ENCODE measurements at regions not wholly inside any gene's neighbourhood (a gene's known extent, or its start where the extent isn't known, plus 50 kb on each side); places are given as distances from the start of the nearest gene placed in this dataset.

DNA sequence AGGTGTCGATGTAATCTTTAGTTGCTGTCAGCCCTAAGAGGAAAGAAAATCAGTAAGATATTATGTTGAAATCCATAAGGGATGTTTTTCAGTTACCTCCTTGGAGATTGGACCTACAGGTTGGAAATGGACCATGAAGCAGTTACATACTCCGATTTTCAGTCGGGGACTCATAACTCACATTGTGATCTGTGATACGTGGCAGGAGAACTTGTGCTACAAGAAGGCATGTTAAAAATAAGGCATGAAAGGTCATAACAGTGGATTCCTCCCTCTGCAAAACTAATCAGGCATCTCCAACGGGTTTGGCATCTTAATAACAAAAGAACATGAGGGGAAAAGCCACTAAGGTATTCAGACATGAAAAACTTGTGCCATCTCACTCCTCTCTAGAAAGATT, 111.2 kb upstream of the CACHD1 start:
- no peak for DNase-seq
- 79 to 81% (median 80%) methylated on average over 5 of the region's 5 CpGs for WGBS, 5 donors
- Histone ChIP-seq H3K4me1 (no peaks in the 10 kb centered on the region), H3K4me3 (no peak overlapping the region), H3K27me3 (peaks cover 0 to 8% (median 0%) of the 10 kb centered on the region in 3 donors), H3K36me3 (no peaks in the 10 kb centered on the region), H3K9me3 (no peaks in the 10 kb centered on the region), H3K27ac (no peak overlapping the region)
- TF ChIP-seq, protein P1, sequence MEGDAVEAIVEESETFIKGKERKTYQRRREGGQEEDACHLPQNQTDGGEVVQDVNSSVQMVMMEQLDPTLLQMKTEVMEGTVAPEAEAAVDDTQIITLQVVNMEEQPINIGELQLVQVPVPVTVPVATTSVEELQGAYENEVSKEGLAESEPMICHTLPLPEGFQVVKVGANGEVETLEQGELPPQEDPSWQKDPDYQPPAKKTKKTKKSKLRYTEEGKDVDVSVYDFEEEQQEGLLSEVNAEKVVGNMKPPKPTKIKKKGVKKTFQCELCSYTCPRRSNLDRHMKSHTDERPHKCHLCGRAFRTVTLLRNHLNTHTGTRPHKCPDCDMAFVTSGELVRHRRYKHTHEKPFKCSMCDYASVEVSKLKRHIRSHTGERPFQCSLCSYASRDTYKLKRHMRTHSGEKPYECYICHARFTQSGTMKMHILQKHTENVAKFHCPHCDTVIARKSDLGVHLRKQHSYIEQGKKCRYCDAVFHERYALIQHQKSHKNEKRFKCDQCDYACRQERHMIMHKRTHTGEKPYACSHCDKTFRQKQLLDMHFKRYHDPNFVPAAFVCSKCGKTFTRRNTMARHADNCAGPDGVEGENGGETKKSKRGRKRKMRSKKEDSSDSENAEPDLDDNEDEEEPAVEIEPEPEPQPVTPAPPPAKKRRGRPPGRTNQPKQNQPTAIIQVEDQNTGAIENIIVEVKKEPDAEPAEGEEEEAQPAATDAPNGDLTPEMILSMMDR (IDR thresholded peaks at IDR 0.05): no peak
- TF ChIP-seq EP300 (IDR thresholded peaks at IDR 0.05) (no peak), POLR2A (IDR thresholded peaks at IDR 0.05) (no peak), POLR2AphosphoS5 (IDR thresholded peaks at IDR 0.05) (no peak)
- intact Hi-C loops (cut with DNase I; ENCODE audit: low total_unique reads): no loop called here

GRCh38 chr1:64361974-64362373, 108.0 kb upstream of the CACHD1 start:
- TF ChIP-seq POLR2A (IDR thresholded peaks at IDR 0.05): no peak
- DNase-seq: no peak
- no peaks in the 10 kb centered on the region for H3K36me3 ChIP-seq
- H3K27ac ChIP-seq: no peak overlapping the region
- H3K9me3 ChIP-seq: no peaks in the 10 kb centered on the region
- H3K4me1 ChIP-seq: no peaks in the 10 kb centered on the region
- intact Hi-C loops (cut with DNase I; ENCODE audit: low total_unique reads): no loop called here
- 76 to 89% (median 81%) methylated on average over 3 of the region's 3 CpGs for WGBS, 5 donors
- H3K4me3 ChIP-seq: no peak overlapping the region
- H3K27me3 ChIP-seq: peaks cover 0 to 6% (median 0%) of the 10 kb centered on the region in 3 donors

GRCh38 chr1:64363111-64363510, 106.8 kb upstream of the CACHD1 start:
- H3K9me3 ChIP-seq: no peaks in the 10 kb centered on the region
- no peak overlapping the region for H3K4me3 ChIP-seq
- no peak for DNase-seq
- TF ChIP-seq POLR2A (IDR thresholded peaks at IDR 0.05) (no peak), POLR2AphosphoS5 (IDR thresholded peaks at IDR 0.05) (no peak), EP300 (IDR thresholded peaks at IDR 0.05) (no peak)
- TF ChIP-seq, protein P1 (IDR thresholded peaks at IDR 0.05): no peak
- intact Hi-C loops (cut with DNase I; ENCODE audit: low total_unique reads): no loop called here
- no peak overlapping the region for H3K27ac ChIP-seq
- H3K4me1 ChIP-seq: no peaks in the 10 kb centered on the region
- no peaks in the 10 kb centered on the region for H3K36me3 ChIP-seq
- no peaks in the 10 kb centered on the region for H3K27me3 ChIP-seq
- 78 to 86% (median 82%) methylated on average over 4 of the region's 4 CpGs for WGBS, 5 donors

GRCh38 chr1:64363616-64364015, 106.3 kb upstream of the CACHD1 start:
- H3K27me3 ChIP-seq: no peaks in the 10 kb centered on the region
- no peak overlapping the region for H3K4me3 ChIP-seq
- H3K36me3 ChIP-seq: no peaks in the 10 kb centered on the region
- no peaks in the 10 kb centered on the region for H3K4me1 ChIP-seq
- DNase-seq: no peak
- intact Hi-C loops (cut with DNase I; ENCODE audit: low total_unique reads): no loop called here
- TF ChIP-seq POLR2A (IDR thresholded peaks at IDR 0.05): no peak
- TF ChIP-seq, protein P1 (IDR thresholded peaks at IDR 0.05): no peak
- no peak for TF ChIP-seq EP300 (IDR thresholded peaks at IDR 0.05)
- TF ChIP-seq POLR2AphosphoS5 (IDR thresholded peaks at IDR 0.05): no peak
- H3K9me3 ChIP-seq: no peaks in the 10 kb centered on the region
- no peak overlapping the region for H3K27ac ChIP-seq

- no peak for DNase-seq
- no peaks in the 10 kb centered on the region for H3K9me3 ChIP-seq
- WGBS, 5 donors: 78 to 91% (median 80%) methylated on average over 2 of the region's 2 CpGs
- intact Hi-C loops (cut with DNase I; ENCODE audit: low total_unique reads): no loop called here
- no peak overlapping the region for H3K4me3 ChIP-seq
- no peaks in the 10 kb centered on the region for H3K27me3 ChIP-seq
- H3K36me3 ChIP-seq: no peaks in the 10 kb centered on the region
- H3K27ac ChIP-seq: no peak overlapping the region
- no peaks in the 10 kb centered on the region for H3K4me1 ChIP-seq
- TF ChIP-seq POLR2A (IDR thresholded peaks at IDR 0.05): no peak
- TF ChIP-seq POLR2AphosphoS5 (IDR thresholded peaks at IDR 0.05): no peak
- no peak for TF ChIP-seq EP300 (IDR thresholded peaks at IDR 0.05)
- TF ChIP-seq, protein P1 (IDR thresholded peaks at IDR 0.05): no peak
Measured at GRCh38 chr1:64366821-64367220, 103.1 kb upstream of the CACHD1 start.

Measured in stomach (tissue), 8 donors.